GM23338 (cell line): ENCODE measurements at regions not wholly inside any gene's neighbourhood (a gene's known extent, or its start where the extent isn't known, plus 50 kb on each side); places are given as distances from the start of the nearest gene placed in this dataset.
A peak's percentile ranks its signal among the peaks of the same experiment; 100 is the strongest.

Experiments
- ATAC-seq: fragments of 200-7000 bp; cut with Tn5 transposase; 3 replicates; pipeline ENCODE4 v1.9.1; 2020
- DNase-seq: peaks from one replicate; pipeline ENCODE4 v3.0.0-alpha.2; 2015; ENCODE audit warnings: low spot score
- H2AFZ ChIP-seq: fragments of 200-600 bp; sonication (generic); 2 replicates; pipeline ENCODE4 v1.8.0; 2016; ENCODE audit warnings: antibody characterized with exemption, mild to moderate bottlenecking, moderate library complexity
- H3F3A ChIP-seq: fragments of 200-600 bp; sonication (generic); replicated peaks from 2 replicates; pipeline ENCODE4 v1.8.0; 2017; ENCODE audit warnings: antibody characterized with exemption, mixed run types, low read depth
- H3K27ac ChIP-seq: fragments of 200-600 bp; sonication (generic); 2 replicates; pipeline ENCODE4 v1.6.1; 2016; ENCODE audit warnings: low read depth
- H3K27me3 ChIP-seq: fragments of 200-600 bp; sonication (generic); 2 replicates; pipeline ENCODE4 v1.8.0; 2016; ENCODE audit warnings: mild to moderate bottlenecking, mixed run types, moderate library complexity; ENCODE audit not compliant: insufficient read depth
- H3K36me3 ChIP-seq: fragments of 200-600 bp; sonication (generic); 2 replicates; pipeline ENCODE4 v1.8.0; 2016; ENCODE audit warnings: mild to moderate bottlenecking; ENCODE audit not compliant: insufficient read depth
- H3K4me1 ChIP-seq: fragments of 200-600 bp; sonication (generic); 2 replicates; pipeline ENCODE4 v1.8.0; 2016; ENCODE audit warnings: mild to moderate bottlenecking, moderate library complexity; ENCODE audit not compliant: insufficient read depth
- H3K4me2 ChIP-seq: fragments of 200-600 bp; sonication (generic); 2 replicates; pipeline ENCODE4 v1.7.1; 2017; ENCODE audit warnings: mixed run types
- H3K4me3 ChIP-seq: fragments of 200-600 bp; sonication (generic); 2 replicates; pipeline ENCODE4 v1.6.1; 2016; ENCODE audit warnings: mixed run types
- H3K79me2 ChIP-seq: fragments of 200-600 bp; sonication (generic); replicated peaks from 2 replicates; pipeline ENCODE4 v1.8.0; 2017; ENCODE audit warnings: mild to moderate bottlenecking; ENCODE audit not compliant: insufficient read depth
- H3K9me2 ChIP-seq: fragments of 200-600 bp; sonication (generic); 2 replicates; pipeline ENCODE4 v1.8.0; 2017; ENCODE audit not compliant: insufficient read depth
- H4K20me1 ChIP-seq: fragments of 200-600 bp; sonication (generic); replicated peaks from 2 replicates; pipeline ENCODE4 v1.8.0; 2017; ENCODE audit warnings: mild to moderate bottlenecking; ENCODE audit not compliant: insufficient read depth
- H3K27ac Mint-ChIP-seq: 2 replicates; pipeline ENCODE4 v1.8.0; 2020; ENCODE audit warnings: inconsistent platforms, mild to moderate bottlenecking, moderate library complexity, mixed read lengths
- H3K27me3 Mint-ChIP-seq: 3 replicates; pipeline ENCODE4 v1.8.0; 2022; ENCODE audit warnings: low read depth, mild to moderate bottlenecking, moderate library complexity, mixed read lengths, inconsistent platforms; ENCODE audit not compliant: insufficient read depth, poor library complexity
- H3K36me3 Mint-ChIP-seq: 3 replicates; pipeline ENCODE4 v1.8.0; 2021; ENCODE audit warnings: low read depth, mild to moderate bottlenecking, inconsistent platforms, moderate library complexity, mixed read lengths
- H3K4me1 Mint-ChIP-seq: 3 replicates; pipeline ENCODE4 v1.8.0; 2020; ENCODE audit warnings: mild to moderate bottlenecking, inconsistent platforms, mixed read lengths
- H3K4me3 Mint-ChIP-seq: 3 replicates; pipeline ENCODE4 v1.8.0; 2021; ENCODE audit warnings: moderate library complexity, mild to moderate bottlenecking, inconsistent platforms, mixed read lengths
- H3K9me3 Mint-ChIP-seq: 3 replicates; pipeline ENCODE4 v1.8.0; 2020; ENCODE audit warnings: moderate library complexity, mild to moderate bottlenecking, inconsistent platforms, mixed read lengths
- EZH2 ChIP-seq: fragments of 200-600 bp; sonication (generic); IDR thresholded peaks from one replicate; pipeline ENCODE4 v1.8.0; 2017; ENCODE audit warnings: antibody characterized with exemption, mild to moderate bottlenecking, low read depth; ENCODE audit not compliant: unreplicated experiment
- EZH2phosphoT487 ChIP-seq: fragments of 200-600 bp; sonication (generic); IDR thresholded peaks from one replicate; pipeline ENCODE4 v1.8.1; 2018; ENCODE audit warnings: antibody characterized with exemption; ENCODE audit not compliant: unreplicated experiment
- ZNF331 ChIP-seq: fragments of 250-450 bp; sonication (Bioruptor Pico); IDR thresholded peaks from 2 replicates; pipeline ENCODE4 v1.5.0; 2020; ENCODE audit warnings: low read depth, mild to moderate bottlenecking, moderate library complexity
- TF ChIP-seq, protein P1 (sequence below): fragments of 250-450 bp; sonication (Bioruptor Pico); IDR thresholded peaks from 2 replicates; pipeline ENCODE4 v1.5.0; 2020; ENCODE audit warnings: mild to moderate bottlenecking, moderate library complexity

DNA sequence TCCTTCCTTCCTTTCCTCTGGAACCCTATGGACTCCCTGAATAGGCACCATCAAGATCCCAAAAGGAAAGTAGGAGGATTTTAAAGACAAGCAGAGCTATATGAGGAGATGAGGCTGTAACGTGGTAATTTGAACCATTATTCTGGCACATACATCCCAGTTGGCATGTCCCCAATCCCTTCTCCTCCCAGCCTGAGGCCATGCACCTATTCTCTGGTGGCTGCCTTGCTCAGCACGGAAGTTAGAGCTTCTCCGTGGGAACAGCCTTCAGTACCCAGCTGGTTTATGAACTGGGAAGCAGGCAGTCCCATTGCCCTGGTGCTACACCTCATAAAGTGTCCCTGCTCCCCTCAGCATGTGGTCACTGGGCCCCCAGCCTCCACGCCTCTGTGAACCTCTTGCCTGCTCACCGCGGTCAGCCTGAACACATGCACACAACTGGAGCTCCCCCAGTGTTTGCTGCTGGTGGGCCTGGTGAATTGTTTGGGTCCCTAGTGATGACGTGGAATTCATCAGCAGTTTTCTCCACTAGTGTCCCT is 139.9 kb upstream of the PLET1 start (continued):
- TF ChIP-seq, protein P1, sequence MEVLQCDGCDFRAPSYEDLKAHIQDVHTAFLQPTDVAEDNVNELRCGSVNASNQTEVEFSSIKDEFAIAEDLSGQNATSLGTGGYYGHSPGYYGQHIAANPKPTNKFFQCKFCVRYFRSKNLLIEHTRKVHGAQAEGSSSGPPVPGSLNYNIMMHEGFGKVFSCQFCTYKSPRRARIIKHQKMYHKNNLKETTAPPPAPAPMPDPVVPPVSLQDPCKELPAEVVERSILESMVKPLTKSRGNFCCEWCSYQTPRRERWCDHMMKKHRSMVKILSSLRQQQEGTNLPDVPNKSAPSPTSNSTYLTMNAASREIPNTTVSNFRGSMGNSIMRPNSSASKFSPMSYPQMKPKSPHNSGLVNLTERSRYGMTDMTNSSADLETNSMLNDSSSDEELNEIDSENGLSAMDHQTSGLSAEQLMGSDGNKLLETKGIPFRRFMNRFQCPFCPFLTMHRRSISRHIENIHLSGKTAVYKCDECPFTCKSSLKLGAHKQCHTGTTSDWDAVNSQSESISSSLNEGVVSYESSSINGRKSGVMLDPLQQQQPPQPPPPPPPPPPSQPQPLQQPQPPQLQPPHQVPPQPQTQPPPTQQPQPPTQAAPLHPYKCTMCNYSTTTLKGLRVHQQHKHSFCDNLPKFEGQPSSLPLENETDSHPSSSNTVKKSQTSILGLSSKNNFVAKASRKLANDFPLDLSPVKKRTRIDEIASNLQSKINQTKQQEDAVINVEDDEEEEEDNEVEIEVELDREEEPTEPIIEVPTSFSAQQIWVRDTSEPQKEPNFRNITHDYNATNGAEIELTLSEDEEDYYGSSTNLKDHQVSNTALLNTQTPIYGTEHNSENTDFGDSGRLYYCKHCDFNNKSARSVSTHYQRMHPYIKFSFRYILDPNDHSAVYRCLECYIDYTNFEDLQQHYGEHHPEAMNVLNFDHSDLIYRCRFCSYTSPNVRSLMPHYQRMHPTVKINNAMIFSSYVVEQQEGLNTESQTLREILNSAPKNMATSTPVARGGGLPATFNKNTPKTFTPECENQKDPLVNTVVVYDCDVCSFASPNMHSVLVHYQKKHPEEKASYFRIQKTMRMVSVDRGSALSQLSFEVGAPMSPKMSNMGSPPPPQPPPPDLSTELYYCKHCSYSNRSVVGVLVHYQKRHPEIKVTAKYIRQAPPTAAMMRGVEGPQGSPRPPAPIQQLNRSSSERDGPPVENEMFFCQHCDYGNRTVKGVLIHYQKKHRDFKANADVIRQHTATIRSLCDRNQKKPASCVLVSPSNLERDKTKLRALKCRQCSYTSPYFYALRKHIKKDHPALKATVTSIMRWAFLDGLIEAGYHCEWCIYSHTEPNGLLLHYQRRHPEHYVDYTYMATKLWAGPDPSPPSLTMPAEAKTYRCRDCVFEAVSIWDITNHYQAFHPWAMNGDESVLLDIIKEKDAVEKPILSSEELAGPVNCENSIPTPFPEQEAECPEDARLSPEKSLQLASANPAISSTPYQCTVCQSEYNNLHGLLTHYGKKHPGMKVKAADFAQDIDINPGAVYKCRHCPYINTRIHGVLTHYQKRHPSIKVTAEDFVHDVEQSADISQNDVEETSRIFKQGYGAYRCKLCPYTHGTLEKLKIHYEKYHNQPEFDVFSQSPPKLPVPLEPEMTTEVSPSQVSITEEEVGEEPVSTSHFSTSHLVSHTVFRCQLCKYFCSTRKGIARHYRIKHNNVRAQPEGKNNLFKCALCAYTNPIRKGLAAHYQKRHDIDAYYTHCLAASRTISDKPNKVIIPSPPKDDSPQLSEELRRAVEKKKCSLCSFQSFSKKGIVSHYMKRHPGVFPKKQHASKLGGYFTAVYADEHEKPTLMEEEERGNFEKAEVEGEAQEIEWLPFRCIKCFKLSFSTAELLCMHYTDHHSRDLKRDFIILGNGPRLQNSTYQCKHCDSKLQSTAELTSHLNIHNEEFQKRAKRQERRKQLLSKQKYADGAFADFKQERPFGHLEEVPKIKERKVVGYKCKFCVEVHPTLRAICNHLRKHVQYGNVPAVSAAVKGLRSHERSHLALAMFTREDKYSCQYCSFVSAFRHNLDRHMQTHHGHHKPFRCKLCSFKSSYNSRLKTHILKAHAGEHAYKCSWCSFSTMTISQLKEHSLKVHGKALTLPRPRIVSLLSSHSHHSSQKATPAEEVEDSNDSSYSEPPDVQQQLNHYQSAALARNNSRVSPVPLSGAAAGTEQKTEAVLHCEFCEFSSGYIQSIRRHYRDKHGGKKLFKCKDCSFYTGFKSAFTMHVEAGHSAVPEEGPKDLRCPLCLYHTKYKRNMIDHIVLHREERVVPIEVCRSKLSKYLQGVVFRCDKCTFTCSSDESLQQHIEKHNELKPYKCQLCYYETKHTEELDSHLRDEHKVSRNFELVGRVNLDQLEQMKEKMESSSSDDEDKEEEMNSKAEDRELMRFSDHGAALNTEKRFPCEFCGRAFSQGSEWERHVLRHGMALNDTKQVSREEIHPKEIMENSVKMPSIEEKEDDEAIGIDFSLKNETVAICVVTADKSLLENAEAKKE: no peak
- no peak for TF ChIP-seq EZH2phosphoT487
- TF ChIP-seq EZH2: no peak

DNA sequence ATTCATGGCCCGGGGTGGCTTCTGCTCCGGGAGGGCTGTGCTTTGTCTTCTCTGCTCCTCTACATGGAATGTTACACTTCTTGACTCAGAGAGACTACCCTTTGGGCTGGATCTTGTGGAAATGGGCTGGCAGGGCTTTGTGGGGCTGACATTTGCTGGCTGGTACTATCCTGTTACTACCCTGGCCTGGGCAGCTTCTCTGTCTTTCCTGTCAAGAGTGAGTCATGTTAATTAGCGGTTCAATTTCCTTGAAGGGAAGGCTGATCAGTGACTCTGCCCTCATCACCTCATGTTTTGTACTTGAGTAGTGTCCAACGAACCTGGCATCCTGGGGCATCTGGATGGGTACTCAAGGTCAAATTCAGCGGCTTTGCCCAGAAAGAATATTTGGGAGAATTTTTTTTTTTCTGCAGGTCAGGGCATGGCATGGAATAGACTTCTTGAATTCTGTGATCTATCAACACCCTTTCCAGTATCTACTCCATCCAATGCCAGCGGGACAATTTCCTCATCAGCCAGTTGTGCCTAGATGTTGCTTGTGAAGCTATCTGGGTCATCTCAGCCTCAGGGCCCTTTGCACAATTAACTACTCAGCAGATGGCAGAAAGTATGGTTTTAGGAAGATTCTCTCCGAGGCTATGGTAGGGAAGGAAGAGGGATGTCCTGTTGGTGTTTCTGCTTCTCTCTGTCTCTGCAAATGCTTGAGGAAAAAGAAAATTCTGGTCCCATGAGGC is 140.5 kb upstream of the PLET1 start:
- Mint-ChIP-seq H3K9me3 (no peaks in the 10 kb centered on the region), H3K4me1 (no peaks in the 10 kb centered on the region), H3K27me3 (peaks cover 4% of the 10 kb centered on the region), H3K4me3 (no peak overlapping the region), H3K27ac (no peak overlapping the region), H3K36me3 (no peaks in the 10 kb centered on the region)
- H4K20me1 ChIP-seq: no peaks in the 10 kb centered on the region
- no peak for ATAC-seq
- H3K27me3 ChIP-seq: no peaks in the 10 kb centered on the region
- H3K9me2 ChIP-seq: peaks cover 8% of the 10 kb centered on the region; the same call in 1 of the 2 replicates
- H3K36me3 ChIP-seq: no peaks in the 10 kb centered on the region
- H3K4me1 ChIP-seq: no peaks in the 10 kb centered on the region
- H3K4me3 ChIP-seq: no peak overlapping the region
- H2AFZ ChIP-seq: no peak overlapping the region
- no peak overlapping the region for H3K4me2 ChIP-seq
- no peaks in the 10 kb centered on the region for H3K79me2 ChIP-seq
- no peaks in the 10 kb centered on the region for H3F3A ChIP-seq
- peak; percentile 7 for DNase-seq
- H3K27ac ChIP-seq: no peak overlapping the region
- TF ChIP-seq, protein P1: no peak
- TF ChIP-seq EZH2phosphoT487 (no peak), ZNF331 (CRISPR knock-in tag) (no peak)
